Ovary (tissue), 3 donors: ENCODE measurements at regions not wholly inside any gene's neighbourhood (a gene's known extent, or its start where the extent isn't known, plus 50 kb on each side); places are given as distances from the start of the nearest gene placed in this dataset.

Source experiments
- POLR2A ChIP-seq: fragments of 450-650 bp; IDR thresholded peaks from one replicate; pipeline ENCODE4 v1.6.1; 2017; ENCODE audit warnings: antibody characterized with exemption, mild to moderate bottlenecking, moderate library complexity
- TF ChIP-seq, protein P1 (sequence below), 3 donors: fragments of 450-650 bp in 2 of 3; fragments of 200-600 bp in 1 of 3; IDR thresholded peaks; one replicate each; pipeline versions ENCODE4 v1.5.1 to v1.8.0; 2016 to 2022; ENCODE audit warnings: antibody characterized with exemption in 3 of 3, mild to moderate bottlenecking in 1 of 3
- donor health status: DM: no; HTN: no; CAD: no.

DNA sequence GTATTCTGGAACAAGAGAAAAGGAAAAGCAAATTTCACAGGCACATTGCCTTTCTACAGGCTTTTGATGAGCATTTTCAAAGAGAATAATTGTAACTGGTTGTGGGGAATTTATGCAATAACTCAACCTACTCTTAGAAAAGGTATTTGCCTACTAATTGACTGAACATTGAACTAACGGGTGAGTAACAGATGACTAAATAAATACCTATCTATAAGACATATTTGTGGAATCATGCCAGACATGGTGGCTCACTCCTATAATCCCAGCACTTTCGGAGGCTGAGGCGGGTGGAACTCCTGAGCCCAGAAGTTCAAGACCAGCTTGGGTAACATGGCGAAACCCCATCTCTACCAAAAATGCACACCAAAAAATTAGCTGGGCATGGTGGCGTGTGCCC, 367.7 kb downstream of the CGGBP1 start:
- TF ChIP-seq, protein P1, sequence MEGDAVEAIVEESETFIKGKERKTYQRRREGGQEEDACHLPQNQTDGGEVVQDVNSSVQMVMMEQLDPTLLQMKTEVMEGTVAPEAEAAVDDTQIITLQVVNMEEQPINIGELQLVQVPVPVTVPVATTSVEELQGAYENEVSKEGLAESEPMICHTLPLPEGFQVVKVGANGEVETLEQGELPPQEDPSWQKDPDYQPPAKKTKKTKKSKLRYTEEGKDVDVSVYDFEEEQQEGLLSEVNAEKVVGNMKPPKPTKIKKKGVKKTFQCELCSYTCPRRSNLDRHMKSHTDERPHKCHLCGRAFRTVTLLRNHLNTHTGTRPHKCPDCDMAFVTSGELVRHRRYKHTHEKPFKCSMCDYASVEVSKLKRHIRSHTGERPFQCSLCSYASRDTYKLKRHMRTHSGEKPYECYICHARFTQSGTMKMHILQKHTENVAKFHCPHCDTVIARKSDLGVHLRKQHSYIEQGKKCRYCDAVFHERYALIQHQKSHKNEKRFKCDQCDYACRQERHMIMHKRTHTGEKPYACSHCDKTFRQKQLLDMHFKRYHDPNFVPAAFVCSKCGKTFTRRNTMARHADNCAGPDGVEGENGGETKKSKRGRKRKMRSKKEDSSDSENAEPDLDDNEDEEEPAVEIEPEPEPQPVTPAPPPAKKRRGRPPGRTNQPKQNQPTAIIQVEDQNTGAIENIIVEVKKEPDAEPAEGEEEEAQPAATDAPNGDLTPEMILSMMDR (IDR thresholded peaks at IDR 0.05): no peak
- no peak for TF ChIP-seq POLR2A
